ENCODE measurements at regions not wholly inside any gene's neighbourhood (a gene's known extent, or its start where the extent isn't known, plus 50 kb on each side); places are given as distances from the start of the nearest gene placed in this dataset.

DNA sequence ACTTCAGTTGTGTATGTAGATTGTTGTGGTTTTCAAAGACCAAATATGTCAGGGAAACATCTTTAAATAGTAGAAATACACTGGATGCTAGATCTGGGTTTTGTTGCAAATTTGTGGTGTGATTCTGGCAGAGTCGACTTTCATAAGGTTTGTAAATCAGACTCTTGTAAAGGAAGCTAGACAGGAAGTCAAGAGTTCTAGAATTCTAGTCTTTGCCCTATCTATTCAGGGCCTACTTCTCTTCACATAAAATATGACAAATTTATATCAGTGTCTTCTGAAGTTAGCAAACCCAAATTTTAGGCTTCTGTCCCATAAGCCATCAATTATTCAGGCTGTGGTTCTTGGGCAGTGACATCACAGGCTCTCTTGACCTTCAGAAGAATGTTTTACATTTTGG, 1579.2 kb upstream of the PIK3C3 start:
- in situ Hi-C loops (cut with MboI; ENCODE audit: low pct_unique_long_range_greater_than_20kb, low sequenced_read_pairs, unreplicated experiment), result no loop called here
- no peak for DNase-seq (ENCODE audit: low spot score)
- TF ChIP-seq, protein P1, sequence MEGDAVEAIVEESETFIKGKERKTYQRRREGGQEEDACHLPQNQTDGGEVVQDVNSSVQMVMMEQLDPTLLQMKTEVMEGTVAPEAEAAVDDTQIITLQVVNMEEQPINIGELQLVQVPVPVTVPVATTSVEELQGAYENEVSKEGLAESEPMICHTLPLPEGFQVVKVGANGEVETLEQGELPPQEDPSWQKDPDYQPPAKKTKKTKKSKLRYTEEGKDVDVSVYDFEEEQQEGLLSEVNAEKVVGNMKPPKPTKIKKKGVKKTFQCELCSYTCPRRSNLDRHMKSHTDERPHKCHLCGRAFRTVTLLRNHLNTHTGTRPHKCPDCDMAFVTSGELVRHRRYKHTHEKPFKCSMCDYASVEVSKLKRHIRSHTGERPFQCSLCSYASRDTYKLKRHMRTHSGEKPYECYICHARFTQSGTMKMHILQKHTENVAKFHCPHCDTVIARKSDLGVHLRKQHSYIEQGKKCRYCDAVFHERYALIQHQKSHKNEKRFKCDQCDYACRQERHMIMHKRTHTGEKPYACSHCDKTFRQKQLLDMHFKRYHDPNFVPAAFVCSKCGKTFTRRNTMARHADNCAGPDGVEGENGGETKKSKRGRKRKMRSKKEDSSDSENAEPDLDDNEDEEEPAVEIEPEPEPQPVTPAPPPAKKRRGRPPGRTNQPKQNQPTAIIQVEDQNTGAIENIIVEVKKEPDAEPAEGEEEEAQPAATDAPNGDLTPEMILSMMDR (IDR thresholded peaks at IDR 0.05; ENCODE audit: extremely low read depth, insufficient read depth, missing control alignments), result no peak

DNA sequence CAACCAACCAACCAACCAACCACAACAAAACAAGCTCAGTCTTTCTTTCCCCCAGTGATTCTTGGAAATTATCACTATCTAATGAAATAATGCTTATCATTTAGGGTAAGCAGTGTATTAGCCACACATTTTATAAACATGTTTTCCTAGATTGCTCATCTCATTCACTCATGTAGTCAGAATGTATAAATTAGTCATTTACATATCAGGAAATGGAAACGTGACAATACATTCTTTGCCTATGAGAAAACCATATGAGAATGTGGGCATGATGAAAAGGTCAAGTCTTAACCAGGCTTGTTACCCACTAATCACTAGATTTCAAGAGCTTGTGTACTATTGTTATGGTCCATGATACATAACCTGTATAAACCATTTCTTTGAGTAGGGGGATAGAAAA, 1583.4 kb upstream of the PIK3C3 start:
- no peak for DNase-seq (ENCODE audit: low spot score)
- in situ Hi-C loops (cut with MboI; ENCODE audit: low pct_unique_long_range_greater_than_20kb, low sequenced_read_pairs, unreplicated experiment), result no loop called here
- TF ChIP-seq, protein P1 (IDR thresholded peaks at IDR 0.05; ENCODE audit: extremely low read depth, insufficient read depth, missing control alignments), result no peak

DNA sequence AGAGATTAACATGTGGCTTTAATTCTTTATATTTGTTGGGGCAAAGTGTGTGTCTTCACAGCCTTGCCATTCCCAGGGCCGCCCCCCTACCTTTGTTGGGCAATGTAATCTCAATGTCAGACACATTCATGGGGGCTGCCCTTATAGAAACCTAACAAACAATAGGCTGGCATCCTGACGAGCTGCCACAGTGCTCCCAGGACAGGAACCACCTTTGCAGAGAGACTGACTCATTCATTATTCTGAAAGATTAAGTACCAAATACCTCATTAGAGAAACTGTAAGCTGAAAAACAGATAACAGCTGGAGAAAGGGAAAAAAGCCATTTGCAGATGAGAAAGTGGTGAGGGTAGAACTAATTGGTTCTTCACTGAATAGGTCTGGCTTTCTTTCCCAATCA, 1587.5 kb upstream of the PIK3C3 start:
- in situ Hi-C loops (cut with MboI; ENCODE audit: low pct_unique_long_range_greater_than_20kb, low sequenced_read_pairs, unreplicated experiment), result no loop called here
- TF ChIP-seq, protein P1 (IDR thresholded peaks at IDR 0.05; ENCODE audit: extremely low read depth, insufficient read depth, missing control alignments), result no peak
- no peak for DNase-seq (ENCODE audit: low spot score)

DNA sequence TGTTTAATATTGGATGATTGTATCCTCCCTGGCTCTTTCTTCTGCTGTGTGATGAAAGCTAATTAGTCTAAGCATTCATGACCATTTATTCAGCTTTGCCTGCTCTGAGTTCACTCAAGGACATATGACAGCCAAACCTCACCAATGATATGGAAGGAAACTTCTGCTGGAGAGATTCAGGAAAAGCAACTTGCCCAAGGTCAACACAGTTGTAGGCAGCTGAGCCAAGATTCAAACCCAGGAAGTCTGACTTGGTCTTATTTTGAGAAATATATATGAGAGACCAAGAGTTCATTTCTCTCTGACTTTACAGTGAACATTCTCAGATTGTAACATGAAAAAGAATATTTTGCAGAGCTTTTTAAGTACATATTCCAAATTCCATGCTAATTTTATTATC, 1588.5 kb upstream of the PIK3C3 start:
- TF ChIP-seq, protein P1 (IDR thresholded peaks at IDR 0.05; ENCODE audit: extremely low read depth, insufficient read depth, missing control alignments), result no peak
- no peak for DNase-seq (ENCODE audit: low spot score)
- in situ Hi-C loops (cut with MboI; ENCODE audit: low pct_unique_long_range_greater_than_20kb, low sequenced_read_pairs, unreplicated experiment), result no loop called here

DNA sequence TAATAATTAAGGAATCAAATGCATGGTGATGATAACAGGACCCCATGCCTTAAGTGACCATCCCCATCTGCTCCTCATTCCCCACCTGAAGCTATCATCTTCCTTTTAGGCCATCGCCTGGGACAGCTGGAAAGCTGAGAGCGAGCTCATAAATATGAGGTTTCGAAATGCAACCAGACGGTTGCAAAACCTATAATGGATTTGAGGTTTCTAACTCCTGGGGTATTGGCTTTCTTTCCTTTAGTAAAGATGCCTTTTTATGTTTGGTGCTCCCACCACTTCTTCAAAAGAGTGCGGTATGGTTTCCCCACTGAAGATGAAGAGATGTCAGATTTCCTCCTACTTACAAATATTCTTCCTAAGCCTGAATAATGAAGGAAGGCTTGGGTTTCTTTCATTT, 1589.5 kb upstream of the PIK3C3 start:
- in situ Hi-C loops (cut with MboI; ENCODE audit: low pct_unique_long_range_greater_than_20kb, low sequenced_read_pairs, unreplicated experiment), result no loop called here
- DNase-seq (ENCODE audit: low spot score), result no peak
- TF ChIP-seq, protein P1 (IDR thresholded peaks at IDR 0.05; ENCODE audit: extremely low read depth, insufficient read depth, missing control alignments), result no peak

DNA sequence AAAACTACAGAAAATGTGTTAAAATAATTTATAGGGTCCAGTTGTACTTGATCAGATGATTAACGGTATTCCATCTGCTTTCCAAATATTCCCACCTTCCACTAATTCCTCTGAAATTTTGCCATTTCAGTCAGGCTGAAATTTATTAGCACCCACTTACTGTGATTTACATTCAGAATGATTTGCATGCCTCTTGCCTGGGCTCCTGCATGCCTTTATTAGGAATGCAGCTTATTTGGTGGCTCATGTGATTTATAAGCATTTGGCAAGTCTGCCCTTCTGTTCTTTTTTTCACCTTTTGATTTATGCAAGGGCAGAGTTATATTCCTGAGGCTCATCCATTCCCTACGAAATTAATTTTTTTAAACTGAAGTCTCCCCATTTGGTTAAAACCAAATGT, 1594.5 kb upstream of the PIK3C3 start:
- no peak for DNase-seq (ENCODE audit: low spot score)
- TF ChIP-seq, protein P1 (IDR thresholded peaks at IDR 0.05; ENCODE audit: extremely low read depth, insufficient read depth, missing control alignments), result no peak
- in situ Hi-C loops (cut with MboI; ENCODE audit: low pct_unique_long_range_greater_than_20kb, low sequenced_read_pairs, unreplicated experiment), result no loop called here

DNA sequence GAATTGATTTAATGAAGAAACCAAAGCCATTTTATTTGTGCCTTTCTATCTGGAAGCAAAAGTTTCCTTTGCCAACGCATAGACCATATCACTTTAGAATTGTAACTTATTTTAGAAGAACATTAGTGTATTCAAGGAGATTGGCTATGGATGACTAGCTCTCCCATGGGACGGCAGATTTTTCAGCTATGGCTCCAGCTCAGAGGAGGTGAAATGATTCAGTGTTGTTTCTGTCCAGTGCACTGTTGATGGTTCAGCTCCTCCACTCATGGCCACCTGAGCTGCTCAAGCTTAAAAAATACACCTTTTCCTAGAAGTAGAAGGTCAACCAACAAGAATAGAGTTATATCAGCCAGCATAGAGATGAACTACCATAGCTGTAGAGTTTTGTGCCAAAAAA, 1597.5 kb upstream of the PIK3C3 start:
- TF ChIP-seq, protein P1 (IDR thresholded peaks at IDR 0.05; ENCODE audit: extremely low read depth, insufficient read depth, missing control alignments), result no peak
- in situ Hi-C loops (cut with MboI; ENCODE audit: low pct_unique_long_range_greater_than_20kb, low sequenced_read_pairs, unreplicated experiment), result no loop called here

More for the DNA sequence above, 1597.5 kb upstream of the PIK3C3 start:
- no peak for DNase-seq (ENCODE audit: low spot score)
